ENCODE measurements at regions not wholly inside any gene's neighbourhood (a gene's known extent, or its start where the extent isn't known, plus 50 kb on each side); places are given as distances from the start of the nearest gene placed in this dataset.

DNA sequence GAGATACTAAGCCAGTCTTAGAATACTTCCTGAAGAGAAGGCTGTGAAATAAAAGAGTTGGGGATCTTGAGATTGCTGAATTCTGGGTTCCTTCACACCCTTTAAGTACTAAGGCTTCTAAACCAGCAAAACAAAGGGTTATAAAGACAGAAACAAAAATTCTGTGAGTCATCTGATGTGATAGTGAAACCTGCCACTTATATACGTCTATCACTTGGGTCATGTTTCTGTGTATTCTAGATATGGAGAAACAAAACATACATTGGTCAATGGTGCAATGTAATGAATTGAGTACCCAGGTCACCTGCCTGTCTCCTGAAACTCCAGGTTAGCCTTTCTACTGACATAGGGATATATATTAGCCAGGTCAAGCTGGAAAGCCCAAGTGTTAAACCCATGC, 319.3 kb upstream of the GRAMD2B start:
- no peak for DNase-seq (ENCODE audit: low read depth)
- TF ChIP-seq, protein P1, sequence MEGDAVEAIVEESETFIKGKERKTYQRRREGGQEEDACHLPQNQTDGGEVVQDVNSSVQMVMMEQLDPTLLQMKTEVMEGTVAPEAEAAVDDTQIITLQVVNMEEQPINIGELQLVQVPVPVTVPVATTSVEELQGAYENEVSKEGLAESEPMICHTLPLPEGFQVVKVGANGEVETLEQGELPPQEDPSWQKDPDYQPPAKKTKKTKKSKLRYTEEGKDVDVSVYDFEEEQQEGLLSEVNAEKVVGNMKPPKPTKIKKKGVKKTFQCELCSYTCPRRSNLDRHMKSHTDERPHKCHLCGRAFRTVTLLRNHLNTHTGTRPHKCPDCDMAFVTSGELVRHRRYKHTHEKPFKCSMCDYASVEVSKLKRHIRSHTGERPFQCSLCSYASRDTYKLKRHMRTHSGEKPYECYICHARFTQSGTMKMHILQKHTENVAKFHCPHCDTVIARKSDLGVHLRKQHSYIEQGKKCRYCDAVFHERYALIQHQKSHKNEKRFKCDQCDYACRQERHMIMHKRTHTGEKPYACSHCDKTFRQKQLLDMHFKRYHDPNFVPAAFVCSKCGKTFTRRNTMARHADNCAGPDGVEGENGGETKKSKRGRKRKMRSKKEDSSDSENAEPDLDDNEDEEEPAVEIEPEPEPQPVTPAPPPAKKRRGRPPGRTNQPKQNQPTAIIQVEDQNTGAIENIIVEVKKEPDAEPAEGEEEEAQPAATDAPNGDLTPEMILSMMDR (conservative IDR thresholded peaks at IDR 0.05; ENCODE audit: low read length): no peak
- H3K4me3 ChIP-seq (ENCODE audit: low read length): no peak overlapping the region

DNA sequence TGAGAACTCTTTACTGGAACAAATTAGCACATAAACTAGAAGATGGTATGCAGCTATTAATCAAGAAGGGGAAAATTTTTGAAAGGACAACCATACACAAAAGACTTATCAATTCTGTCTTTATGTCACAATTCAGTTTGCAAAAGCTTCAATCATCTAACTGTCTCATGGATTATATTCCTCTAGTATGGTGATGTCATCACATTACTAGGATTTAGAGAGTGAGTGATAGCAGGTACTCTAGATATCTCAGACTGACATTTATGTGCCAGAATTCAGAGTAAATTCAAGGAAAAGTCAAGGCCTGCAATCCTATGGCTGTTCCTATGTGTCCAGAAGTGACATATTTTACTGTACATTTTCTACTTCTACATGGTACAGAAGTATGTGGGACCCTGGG, 318.9 kb upstream of the GRAMD2B start:
- TF ChIP-seq, protein P1 (conservative IDR thresholded peaks at IDR 0.05; ENCODE audit: low read length): no peak
- no peak for DNase-seq (ENCODE audit: low read depth)
- no peak overlapping the region for H3K4me3 ChIP-seq (ENCODE audit: low read length)

DNA sequence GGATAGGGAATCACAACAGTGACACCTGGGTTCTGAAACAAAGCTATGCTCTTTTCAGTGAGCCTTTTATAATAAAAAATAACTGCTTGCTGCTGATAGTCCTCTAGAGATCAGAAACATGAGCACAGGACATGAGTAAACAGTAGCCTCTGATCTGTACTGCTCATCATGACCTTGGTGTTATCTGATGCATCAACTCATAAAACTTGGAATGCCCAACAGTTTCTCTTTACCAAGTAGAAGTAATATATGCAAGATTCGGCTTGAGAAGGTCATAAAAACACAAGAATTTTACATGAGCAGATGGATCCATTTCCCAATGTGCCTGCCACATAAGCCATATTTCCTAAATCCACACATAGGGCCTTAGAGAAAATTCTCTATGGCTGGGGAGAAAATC, 318.3 kb upstream of the GRAMD2B start:
- no peak overlapping the region for H3K4me3 ChIP-seq (ENCODE audit: low read length)
- TF ChIP-seq, protein P1 (conservative IDR thresholded peaks at IDR 0.05; ENCODE audit: low read length): no peak
- no peak for DNase-seq (ENCODE audit: low read depth)

DNA sequence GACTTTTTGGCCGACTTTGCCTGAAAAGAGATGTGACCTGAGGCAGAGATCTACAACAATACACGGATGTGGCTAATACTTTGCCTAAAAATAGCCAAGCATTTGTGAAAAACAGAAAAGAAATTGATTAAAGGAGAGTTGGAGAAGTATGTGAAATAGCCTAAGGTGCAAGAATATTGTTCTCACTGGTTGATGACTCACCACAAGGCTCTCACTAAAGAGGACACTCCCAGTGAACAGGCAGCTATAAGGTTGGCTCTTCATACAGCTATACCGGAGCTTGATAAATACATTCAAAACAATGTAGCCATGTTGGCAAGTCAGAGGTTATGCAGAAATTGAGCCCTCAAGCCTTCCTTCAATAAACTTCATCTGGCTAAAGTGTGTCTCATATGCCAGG, 317.2 kb upstream of the GRAMD2B start:
- no peak overlapping the region for H3K4me3 ChIP-seq (ENCODE audit: low read length)
- DNase-seq (ENCODE audit: low read depth): no peak
- TF ChIP-seq, protein P1 (conservative IDR thresholded peaks at IDR 0.05; ENCODE audit: low read length): no peak

DNA sequence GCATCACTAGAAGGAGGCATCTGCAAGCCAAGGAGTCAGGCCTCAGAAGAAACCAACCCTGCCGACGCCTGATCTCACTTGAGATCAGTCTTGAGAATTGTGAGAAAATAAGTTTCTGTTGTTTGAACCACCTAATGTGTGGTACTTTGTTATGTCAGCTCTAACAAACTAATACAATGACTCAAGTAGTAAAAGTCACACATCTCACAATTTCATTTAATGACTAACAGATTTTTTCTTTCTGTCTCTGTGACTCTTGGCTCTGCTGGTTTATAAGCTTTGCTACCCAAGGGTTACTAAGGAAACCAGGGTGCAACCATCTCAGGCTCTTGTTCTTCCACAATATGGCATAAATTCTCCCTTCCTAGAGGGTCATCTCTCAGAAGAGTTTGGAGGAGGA, 315.8 kb upstream of the GRAMD2B start:
- TF ChIP-seq, protein P1 (conservative IDR thresholded peaks at IDR 0.05; ENCODE audit: low read length): no peak
- DNase-seq (ENCODE audit: low read depth): no peak
- H3K4me3 ChIP-seq (ENCODE audit: low read length): no peak overlapping the region

DNA sequence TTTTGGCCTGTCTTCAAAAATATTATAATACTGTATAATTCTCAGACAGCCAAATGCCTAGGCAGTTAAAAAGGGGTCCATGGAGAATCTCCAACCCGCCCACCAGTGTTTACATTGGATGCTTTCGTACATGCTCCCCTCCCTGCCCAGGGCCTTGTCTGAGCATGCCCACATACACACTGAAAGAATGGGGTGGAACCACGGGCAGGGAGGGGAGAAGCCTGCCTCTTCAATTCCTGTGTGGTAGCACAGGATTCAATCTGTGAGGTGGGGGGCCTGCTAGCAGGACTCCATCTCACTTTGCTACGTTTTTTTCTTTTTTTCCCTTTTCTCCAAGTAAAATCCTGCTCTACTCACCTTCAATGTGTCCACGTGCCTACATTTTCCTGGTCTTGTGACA, 314.7 kb upstream of the GRAMD2B start:
- H3K4me3 ChIP-seq (ENCODE audit: low read length): no peak overlapping the region
- TF ChIP-seq, protein P1 (conservative IDR thresholded peaks at IDR 0.05; ENCODE audit: low read length): no peak

DNA sequence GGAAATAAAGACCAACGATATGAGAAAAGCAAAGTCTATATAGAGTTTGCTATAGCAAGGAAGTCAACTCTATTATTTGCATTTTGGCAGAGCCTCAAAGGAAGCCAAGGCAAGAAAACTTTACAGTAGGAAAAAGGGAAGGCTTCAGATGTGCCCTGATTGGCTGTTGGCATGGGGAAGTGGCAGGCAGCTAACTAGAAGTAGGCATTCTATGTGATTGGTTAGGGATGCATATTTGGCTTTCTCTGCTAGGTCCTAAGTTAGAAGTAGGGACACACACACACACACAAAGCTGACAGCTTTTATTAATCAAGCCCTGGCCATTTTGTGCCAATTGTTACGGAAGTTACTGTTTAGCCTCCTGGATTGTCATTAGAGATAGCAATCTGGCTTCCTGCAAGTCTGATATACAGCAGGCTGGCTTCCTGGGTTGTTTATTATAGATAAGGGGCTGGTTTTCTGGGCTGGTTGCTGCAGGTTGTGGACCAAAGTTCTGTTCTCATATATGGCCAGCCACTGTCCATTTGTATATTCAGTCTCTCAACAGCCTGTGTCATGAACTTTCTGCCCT, 308.1 kb upstream of the GRAMD2B start:
- H3K4me3 ChIP-seq (ENCODE audit: low read length): no peak overlapping the region
- TF ChIP-seq, protein P1 (conservative IDR thresholded peaks at IDR 0.05; ENCODE audit: low read length): no peak
- DNase-seq (ENCODE audit: low read depth): no peak

More for the DNA sequence above, 314.7 kb upstream of the GRAMD2B start:
- DNase-seq (ENCODE audit: low read depth): no peak
